COR-L47 (cell line): ENCODE measurements at regions not wholly inside any gene's neighbourhood (a gene's known extent, or its start where the extent isn't known, plus 50 kb on each side); places are given as distances from the start of the nearest gene placed in this dataset.
"Not testable (repeated sequence)": the region's sequence is repeated elsewhere in the genome, so short reads cannot be mapped to it uniquely, and the experiment has no call there.

ENCODE experiments used
- DNase-seq: peaks from one replicate; lab custom pipeline; 2025; lab: John Stamatoyannopoulos, UW

DNA sequence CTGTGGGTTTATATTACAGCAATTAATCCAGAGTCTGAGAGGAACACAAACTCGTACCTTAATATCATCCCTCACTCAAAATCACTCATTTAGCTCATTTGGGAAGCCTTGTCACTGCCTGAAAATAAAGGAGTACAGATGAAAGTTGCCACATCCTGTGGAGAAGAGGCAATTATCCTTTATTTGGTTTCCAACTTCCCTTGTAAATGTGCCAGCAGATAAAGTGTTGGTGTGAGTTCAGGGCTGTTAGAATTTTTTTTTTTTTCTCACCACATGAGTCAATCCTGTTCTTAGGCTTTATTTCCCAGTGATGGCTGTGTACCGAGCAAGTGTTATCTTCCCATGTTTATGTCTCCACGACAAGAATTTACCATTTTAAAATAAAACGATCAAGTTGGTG is 99.0 kb upstream of the SMIM30 start:
- peak; percentile 76 for DNase-seq

DNA sequence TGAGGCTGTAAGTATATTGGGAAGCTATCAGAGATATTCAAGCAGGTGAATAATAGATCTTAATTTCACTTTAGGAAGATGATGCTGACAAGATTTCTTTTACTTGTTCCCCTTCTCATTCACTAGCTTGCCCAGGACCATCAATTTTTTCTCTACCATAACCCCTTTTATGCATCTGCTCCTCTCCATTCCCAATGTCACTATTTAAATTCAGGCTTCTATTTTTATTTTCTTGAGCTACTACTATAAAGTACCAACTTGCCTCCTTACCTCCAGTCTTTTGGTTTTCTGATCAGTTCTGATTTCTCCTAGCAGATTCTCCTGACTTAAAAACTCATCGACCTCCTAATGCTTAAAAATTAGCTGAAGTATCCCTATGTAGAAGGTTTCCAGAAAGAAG is 97.7 kb upstream of the SMIM30 start:
- DNase-seq: no peak

DNA sequence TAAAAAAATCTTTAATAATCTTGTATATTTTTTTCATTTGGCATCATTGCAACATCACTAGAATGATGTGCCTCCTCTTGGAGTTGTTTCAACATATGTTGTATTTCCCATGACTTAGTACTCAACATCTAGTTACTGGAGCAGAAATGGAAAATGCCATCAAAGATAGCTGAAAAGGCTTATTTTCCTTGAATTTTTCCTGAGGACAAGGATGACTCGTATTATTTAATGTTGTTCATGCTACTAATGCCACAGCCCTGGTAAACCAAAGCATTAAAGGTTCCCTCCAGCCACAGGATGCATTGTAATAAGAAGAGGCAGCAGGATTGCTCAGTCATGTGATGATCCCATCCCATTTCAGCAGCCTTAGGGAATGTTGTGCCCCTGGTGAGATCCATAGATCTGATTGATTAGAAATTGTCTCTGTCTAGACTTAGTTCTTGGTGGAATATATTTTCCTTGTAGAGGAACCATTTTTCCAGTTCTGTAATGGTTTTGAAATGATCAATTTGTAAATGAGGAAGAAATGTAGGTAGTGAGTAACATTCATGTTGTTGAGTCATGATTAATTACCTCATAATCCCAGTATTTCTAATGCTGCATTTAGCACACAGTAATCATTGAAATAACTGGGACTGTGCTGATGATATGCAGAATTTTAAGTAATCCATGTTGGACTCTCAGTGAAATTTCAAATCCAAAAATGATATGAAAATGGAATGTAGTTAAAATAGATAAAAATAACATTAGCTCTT is 91.3 kb upstream of the SMIM30 start:
- no peak for DNase-seq

DNA sequence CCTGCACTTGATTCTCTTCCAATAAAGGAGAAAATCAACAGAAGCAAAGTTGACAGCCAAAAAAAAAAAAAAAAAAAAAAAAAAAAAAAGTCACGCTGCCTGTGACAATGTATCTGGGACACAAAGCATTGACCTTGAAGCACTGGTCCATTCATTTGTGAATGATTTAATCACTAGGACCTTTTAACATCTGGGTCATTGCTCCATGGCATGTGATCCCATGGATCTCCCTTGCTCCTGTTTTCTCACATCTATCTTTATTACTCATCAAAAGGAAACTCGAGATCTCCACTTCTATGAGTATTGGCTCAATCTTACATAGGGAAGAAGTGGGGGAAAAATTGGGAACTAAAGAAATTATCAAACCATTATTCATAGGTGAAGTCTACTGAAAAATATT is 89.6 kb upstream of the SMIM30 start:
- no peak for DNase-seq

DNA sequence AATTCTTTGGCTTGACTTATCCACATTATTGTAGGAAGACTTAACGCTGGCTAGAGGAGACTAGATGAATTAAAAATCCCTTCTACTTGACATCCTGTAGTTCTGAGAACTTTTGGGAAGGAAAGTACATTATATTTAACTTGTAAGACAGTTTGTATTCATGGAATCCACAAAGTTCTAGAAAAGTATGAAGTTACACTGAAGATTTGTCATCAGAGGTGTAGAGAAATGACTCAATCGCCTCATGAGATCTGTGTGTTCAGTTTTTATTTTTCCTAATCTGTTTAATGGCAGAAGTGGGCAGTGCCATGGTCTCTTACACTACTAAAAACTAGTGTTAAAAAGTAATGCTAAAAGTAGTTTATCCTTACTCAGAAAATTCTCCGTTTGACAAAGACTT is 89.1 kb upstream of the SMIM30 start:
- no peak for DNase-seq

DNA sequence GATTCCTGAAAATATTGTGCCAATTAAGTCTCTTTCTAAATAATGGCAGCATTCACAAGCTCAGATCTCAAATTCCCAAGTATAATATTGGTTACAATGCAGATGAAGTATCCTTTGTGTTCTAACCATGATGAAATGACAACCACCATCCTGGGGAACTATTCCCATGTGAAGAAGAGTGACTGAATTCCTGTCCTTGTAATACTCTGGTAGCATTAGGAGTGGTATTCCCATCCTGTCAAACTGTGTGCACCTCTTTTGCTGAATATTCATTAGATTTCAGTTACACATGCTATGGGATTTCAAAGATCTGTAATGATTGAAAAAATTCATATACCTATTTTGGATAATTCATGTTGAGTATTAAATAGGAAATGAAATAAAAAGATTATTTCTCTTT is 86.1 kb upstream of the SMIM30 start:
- no peak for DNase-seq

DNA sequence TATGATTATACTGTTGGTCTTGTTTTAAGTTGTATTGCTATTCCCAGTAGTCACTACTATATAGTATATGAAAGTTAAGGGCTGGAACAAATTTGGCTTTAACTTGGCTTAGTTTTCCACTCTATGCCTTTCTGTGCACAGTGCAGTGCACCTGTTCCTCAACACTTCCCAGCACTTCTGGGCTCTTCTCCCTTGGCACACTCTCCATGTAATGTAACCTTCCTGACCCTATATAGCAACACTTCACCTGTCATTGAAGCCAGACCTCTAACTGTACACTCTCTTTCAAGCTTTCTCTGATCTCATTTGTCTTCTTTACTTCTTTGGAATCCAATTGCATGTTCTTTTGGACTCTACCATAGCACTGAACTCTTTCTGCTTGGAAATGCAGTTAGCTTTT is 83.9 kb upstream of the SMIM30 start:
- DNase-seq: no peak

DNA sequence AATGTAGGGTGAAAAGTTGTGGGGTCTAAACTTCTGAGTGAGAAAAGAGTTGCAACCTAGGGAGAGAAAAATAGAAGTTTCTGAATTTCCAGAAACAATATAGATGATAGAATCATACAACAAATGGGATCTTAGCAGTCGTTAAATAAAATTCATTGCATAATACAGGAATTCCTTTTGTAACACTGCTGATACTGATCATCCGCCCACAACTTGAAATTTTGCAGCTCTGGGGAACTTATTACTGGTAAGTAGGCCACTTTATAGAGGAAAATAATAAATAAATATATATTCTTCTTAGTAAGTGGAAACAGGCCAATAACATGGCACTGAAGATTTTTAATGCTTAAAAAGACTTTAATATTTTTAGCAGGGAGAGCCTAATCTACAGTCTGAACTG is 81.9 kb upstream of the SMIM30 start:
- no peak for DNase-seq

DNA sequence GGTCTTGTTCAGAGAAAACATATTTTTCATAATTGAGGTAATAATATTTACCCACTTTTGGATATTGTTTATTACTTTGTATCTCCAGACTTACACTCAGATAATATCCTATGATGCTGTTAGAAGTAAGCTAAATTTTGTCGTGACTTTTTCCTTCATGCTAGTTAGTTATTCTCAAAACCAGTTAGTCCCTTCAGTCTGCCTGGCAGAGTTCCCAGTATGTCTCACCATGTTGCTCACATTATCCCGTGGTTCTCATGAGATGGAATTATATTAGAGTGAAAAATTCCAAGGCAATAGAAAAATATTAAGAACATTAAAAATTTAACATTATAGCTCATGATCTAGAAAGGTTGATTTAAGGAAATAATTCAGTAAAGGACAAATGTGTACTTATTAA is 81.5 kb upstream of the SMIM30 start:
- no peak for DNase-seq

DNA sequence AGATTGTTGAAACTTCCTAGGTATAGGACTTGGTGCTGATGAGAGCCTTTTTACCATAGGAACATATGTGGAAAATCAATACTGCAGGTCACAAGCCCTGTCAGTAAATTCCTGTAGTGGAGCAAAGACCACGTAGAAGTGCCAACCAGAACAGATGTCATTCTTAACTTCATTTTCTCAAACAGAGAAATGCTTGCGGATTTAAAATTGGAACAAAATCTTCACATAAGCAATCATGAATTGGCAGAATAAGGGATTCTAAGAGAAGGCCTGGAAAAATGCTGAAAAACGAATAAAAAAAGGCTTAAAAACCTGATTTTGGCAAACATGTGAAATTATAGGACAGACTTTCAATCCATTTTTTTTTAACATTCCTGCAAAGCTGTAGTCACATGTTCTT is 80.8 kb upstream of the SMIM30 start:
- no peak for DNase-seq

DNA sequence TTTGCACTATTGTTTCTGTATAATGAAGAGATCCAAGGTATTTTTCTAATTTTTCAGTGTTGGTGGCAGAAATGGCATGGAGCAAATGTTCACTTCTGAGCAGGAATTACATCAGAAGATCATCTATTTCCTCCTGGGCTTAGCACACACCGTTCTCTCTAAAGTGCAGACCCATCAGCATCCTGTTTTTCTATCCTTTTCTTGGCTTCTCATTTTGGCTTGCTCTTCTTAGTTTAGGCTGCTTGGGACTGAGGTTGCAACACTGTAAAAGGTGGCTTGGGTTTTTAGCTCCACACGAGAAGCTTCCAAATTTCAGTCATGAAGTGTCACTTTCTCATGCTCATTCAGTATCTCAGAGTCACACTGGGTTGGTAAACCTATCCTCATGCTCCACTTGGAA is 79.9 kb upstream of the SMIM30 start:
- DNase-seq: no peak

DNA sequence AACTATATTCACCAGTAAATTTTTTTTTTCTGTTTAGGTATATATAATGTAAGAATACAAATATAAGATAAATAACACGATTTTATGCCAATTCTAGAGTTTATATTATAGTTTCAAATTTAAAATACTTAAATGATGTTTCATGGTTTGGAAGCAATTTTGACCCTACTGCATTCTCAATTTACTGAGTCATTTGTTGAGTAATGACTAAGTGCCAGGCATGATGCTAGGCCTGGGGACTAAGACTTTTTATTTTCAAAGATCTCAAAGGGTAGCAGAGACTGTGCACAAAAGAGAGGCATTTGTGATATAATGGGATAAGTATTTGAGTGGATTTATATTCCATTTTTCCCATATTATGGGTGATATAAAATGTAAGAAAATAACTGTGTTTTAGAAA is 78.9 kb upstream of the SMIM30 start:
- no peak for DNase-seq

DNA sequence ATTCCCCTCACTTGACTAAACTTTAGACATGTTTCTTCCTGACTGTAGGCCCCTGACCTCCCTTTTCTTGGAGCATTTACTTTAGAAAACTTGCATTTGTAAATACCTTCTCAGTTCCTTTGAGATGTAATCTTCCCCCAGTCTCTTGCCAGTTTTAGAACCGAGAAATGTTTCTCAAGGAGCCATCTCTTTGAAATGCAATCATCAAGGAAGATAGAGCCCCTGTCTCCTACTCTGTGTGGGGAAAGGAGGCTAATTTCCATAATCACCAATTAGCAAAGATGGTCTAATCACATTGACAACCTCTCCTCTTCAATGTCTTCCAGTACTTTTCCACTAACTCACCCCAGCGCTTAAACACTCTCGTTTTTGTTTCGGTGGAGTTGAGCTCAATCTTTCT is 70.0 kb upstream of the SMIM30 start:
- no peak for DNase-seq

DNA sequence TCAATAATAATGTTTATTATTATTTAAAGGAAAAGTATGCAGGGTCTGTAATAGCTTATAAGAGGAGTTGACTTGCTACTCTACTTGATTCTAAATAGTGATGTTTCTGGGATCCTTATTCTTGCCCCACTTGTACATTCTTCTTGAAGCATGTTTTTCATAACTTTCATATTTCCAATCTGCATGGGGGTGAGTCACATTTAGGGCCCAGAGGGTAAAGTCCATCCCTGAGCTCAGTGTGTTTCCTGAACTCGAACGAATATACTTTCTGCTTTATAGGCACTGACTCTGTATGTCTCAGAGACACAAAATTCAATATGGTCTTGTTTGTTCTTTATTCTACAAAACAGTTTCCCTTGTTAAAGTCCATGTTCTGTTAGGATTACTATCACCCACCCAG is 61.0 kb upstream of the SMIM30 start:
- DNase-seq: no peak

DNA sequence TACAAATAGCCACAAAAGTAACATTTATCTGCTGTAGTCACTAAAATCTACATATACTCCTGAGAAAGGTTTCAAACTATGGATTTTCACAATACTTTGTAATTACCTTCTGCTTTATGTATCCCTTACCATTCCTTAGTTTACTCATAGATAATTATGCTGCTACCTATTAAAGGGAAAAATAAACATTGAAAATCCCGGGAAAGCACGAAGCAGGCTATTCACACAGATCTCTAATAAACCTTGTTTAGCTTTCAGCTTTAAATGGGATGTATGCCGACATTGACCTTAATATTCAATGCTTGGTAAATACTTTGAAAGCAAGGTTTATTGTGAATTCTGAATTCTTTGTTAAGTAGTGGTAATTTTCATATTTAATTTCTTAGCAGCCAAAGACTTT is 58.5 kb upstream of the SMIM30 start:
- no peak for DNase-seq

DNA sequence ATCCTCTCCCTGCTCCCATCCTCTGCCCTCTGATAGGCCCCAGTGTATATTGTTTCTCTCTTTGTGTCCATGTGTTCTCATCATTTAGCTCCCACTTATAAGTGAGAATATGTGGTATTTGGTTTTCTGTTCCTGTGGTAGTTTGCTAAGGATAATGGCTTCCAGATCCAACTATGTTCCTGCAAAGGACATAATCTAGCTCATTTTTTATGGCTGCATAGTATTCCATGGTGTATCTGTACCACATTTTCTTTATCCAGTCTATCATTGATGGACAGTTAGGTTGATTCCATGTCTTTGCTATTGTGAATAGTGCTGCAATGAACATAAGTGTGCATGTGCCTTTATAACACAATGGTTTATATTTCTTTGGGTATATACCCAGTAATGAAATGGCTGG is 57.8 kb upstream of the SMIM30 start:
- DNase-seq: not testable (repeated sequence)

DNA sequence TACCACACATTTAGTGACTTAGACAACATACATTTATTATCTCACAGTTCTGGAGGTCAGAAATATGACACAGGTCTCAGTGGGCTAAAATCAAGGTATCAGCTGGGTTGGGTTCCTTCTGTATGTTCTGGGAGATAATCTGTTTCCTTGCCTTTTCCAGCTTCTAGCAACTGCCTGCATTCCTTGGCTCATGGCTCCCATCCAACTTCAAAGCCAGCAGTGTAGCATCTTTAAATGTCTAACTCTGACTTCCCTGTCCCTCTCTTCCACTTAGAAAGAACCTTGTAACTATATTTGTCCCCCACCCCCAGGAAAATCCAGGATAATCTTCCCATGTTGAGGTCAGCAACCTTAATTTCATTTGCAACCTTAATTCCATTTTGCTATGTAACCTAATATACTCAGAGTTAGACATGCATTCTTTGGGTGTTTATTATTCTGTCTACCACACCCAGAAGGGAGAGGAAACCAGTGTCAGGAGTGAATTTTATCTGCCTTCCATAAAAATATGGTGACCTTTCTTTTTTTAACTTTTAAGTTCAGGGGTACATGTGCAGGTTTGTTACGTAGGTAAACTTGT is 57.3 kb upstream of the SMIM30 start:
- no peak for DNase-seq

DNA sequence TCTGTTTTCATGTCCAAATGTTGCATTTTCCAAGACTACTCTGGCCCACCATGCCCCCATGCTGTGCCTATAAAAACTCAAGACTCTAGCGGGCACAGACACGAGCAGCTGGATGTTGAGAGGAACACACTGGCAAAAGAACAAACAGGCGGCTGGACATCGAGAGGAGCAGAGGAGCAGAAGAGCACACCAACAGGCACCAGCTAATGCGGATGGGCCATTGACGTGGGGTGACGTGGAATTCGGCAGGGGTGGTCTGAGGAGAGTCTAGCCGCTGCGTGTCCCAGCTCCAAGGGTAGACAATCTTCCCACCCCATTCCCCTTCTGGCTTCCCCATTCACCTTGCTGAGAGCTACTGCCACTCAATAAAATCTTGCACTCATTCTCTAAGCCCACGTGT is 54.4 kb upstream of the SMIM30 start:
- no peak for DNase-seq

DNA sequence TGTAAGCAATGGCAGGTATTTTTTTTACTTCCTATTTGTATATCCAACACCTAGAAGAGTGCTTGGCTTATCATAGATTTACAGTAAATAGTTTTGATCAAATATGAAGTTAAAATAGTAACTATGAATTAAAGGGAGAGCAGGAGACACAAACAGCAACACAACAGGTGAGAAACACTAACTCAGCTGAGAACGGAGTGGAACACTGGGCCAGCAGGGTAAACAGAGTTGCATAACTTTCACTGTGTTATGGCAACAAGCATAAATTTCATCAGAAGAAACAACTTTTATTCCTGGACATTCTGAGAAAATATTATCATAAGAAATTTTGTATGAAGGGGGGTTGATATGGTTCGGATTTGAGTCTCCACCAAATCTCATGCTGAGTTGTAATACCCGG is 52.2 kb upstream of the SMIM30 start:
- DNase-seq: no peak
